ENCODE measurements at regions not wholly inside any gene's neighbourhood (a gene's known extent, or its start where the extent isn't known, plus 50 kb on each side); places are given as distances from the start of the nearest gene placed in this dataset.

GRCh38 chr15:29382862-29383261 lies 113.2 kb upstream of the NSMCE3 start:
- Histone ChIP-seq H2AK5ac (ENCODE audit: low read depth, low read length) (no peak overlapping the region), H2AFZ (ENCODE audit: low read length) (no peak overlapping the region), H3K27ac (ENCODE audit: low read depth, low read length) (no peak overlapping the region; the same call in 1 of the 2 replicates), H2BK12ac (ENCODE audit: low read depth, low read length) (no peak overlapping the region), H3K79me2 (ENCODE audit: control insufficient read depth in 1 of 2, insufficient read depth in 2 of 2, low read length in 2 of 2) (no peaks in the 10 kb centered on the region), H4K91ac (replicated peaks; ENCODE audit: insufficient read length, low read length) (no peak overlapping the region), H3K9me3 (ENCODE audit: insufficient read depth in 2 of 2, low read depth in 1 of 2, low read length in 1 of 2) (no peaks in the 10 kb centered on the region), H3K4me2 (ENCODE audit: insufficient read depth in 1 of 2, low read depth in 2 of 2, low read length in 2 of 2) (no peak overlapping the region), H3K4me1 (replicated peaks in 1 of 4; ENCODE audit: control insufficient read depth in 3 of 4, insufficient read depth in 4 of 4, low read length in 3 of 4) (no peaks in the 10 kb centered on the region; a peak in 1 of 7 replicates), H3K27me3 (replicated peaks in 1 of 4; ENCODE audit: control insufficient read depth in 3 of 4, extremely low read depth in 1 of 4, insufficient read depth in 3 of 4, low read length in 3 of 4) (no peaks in the 10 kb centered on the region), H4K5ac (ENCODE audit: insufficient read length, low read depth, low read length) (no peak overlapping the region), H4K8ac (ENCODE audit: extremely low read depth, insufficient read depth, low read length) (no peak overlapping the region; the same call in 1 of the 2 replicates), H3K14ac (ENCODE audit: insufficient read length) (peak overlapping the region; percentile 54), H3K36me3 (ENCODE audit: control insufficient read depth in 2 of 4, insufficient read depth in 4 of 4, low read length in 3 of 4) (no peaks in the 10 kb centered on the region), H2BK5ac (ENCODE audit: low read depth, low read length) (no peak overlapping the region), H3K4ac (replicated peaks; ENCODE audit: insufficient read length, low read depth, low read length) (no peak overlapping the region), H2BK20ac (ENCODE audit: low read length) (no peak overlapping the region), H2BK120ac (replicated peaks; ENCODE audit: low read depth, low read length) (no peak overlapping the region), H3K4me3 (ENCODE audit: extremely low read depth in 1 of 4, insufficient read depth in 2 of 4, low read depth in 3 of 4, low read length in 4 of 4) (no peak overlapping the region), H3K23me2 (ENCODE audit: low read depth, low read length) (no peaks in the 10 kb centered on the region), H4K20me1 (replicated peaks in 1 of 2; ENCODE audit: control insufficient read depth in 1 of 2, insufficient read depth in 2 of 2, low read length in 2 of 2) (no peaks in the 10 kb centered on the region), H3K79me1 (ENCODE audit: low read depth, low read length) (no peaks in the 10 kb centered on the region), H2BK15ac (ENCODE audit: low read length) (no peak overlapping the region), H3K56ac (replicated peaks; ENCODE audit: insufficient read length, low read depth, low read length) (no peak overlapping the region), H3K18ac (ENCODE audit: extremely low read depth, low read length) (no peak overlapping the region), H3K23ac (ENCODE audit: insufficient read length) (no peak overlapping the region), H3K9ac (replicated peaks in 1 of 4; ENCODE audit: extremely low read depth in 1 of 4, low read depth in 3 of 4, low read length in 3 of 4) (no peak overlapping the region)
- CTCF ChIA-PET (ENCODE audit: partially characterized antibody): no interaction called here
- FAIRE-seq: no peak
- POLR2A ChIA-PET (ENCODE audit: partially characterized antibody): no interaction called here
- WGBS, 2 experiments (ENCODE audit: extremely low coverage in 1 of 2, insufficient coverage in 1 of 2, insufficient read length in 1 of 2, insufficient replicate concordance in 2 of 2, low coverage in 1 of 2, low lambda C conversion rate in 2 of 2, missing lambda C conversion rate in 1 of 2): 88% methylated on average over 8 of the region's 8 CpGs; no CpG with 5 or more reads in 1 of the 2 experiments
- DNase-seq (ENCODE audit: low read depth in 1 of 2, low spot score in 2 of 2): no peak
- TF ChIP-seq BACH1 (IDR thresholded peaks at IDR 0.05; ENCODE audit: low read length) (no peak), RFX5 (IDR thresholded peaks at IDR 0.05; ENCODE audit: borderline replicate concordance, low read depth, low read length) (no peak), KDM4A (IDR thresholded peaks at IDR 0.05; ENCODE audit: low read depth, low read length, severe bottlenecking) (no peak), SRF (IDR thresholded peaks at IDR 0.05; ENCODE audit: low read depth, low read length) (no peak), JUND (IDR thresholded peaks at IDR 0.05; ENCODE audit: low read length) (no peak), USF2 (IDR thresholded peaks at IDR 0.05; ENCODE audit: low read length) (no peak), BRCA1 (IDR thresholded peaks at IDR 0.05; ENCODE audit: low read depth, low read length) (no peak)

All from H1 (cell line).